ENCODE measurements at regions not wholly inside any gene's neighbourhood (a gene's known extent, or its start where the extent isn't known, plus 50 kb on each side); places are given as distances from the start of the nearest gene placed in this dataset.
A peak's percentile ranks its signal among the peaks of the same experiment; 100 is the strongest.
"Not testable (repeated sequence)": the region's sequence is repeated elsewhere in the genome, so short reads cannot be mapped to it uniquely, and the experiment has no call there.

- DNase-seq (ENCODE audit: low spot score): no peak
These were observed 219.1 kb upstream of the MMADHC start for GRCh38 chr2:149806651-149807050.

GRCh38 chr2:149800624-149801542 is 213.3 kb upstream of the MMADHC start:
- no peak for DNase-seq (ENCODE audit: low spot score)

DNA sequence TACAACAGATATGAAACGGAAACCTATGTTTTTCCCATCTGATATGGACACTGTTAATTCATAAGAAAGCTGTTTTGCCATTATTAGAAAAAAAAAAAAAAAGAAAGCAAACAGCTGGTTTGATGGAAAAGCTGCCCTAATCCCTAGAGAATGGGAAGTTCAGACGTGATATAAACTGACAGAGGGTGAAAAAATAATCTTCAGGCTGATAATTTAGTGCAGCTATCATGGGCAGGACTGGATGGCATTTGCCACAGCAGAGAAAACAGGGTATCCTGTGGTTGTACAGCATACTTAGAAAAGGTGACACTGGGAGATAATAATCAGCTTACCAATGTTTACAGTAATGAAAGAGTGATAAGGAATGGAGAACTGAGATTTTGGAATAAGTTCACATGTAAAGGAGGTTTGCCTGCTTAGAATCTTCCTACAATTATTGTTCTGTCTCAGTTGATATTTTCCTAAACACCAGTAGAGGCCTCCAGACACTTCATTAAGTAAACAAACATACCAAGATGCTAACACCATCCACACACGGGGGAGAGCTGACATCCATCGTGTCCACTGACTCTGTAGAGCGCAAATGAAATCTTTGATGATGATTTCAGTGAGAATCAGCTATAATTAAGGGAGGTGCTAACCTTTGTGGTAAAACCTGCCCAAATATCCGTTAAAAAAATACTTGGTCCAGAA is 211.6 kb upstream of the MMADHC start:
- DNase-seq (ENCODE audit: low spot score): peak; percentile 40

GRCh38 chr2:149797030-149797429 is 209.5 kb upstream of the MMADHC start:
- DNase-seq (ENCODE audit: low spot score): no peak

- DNase-seq (ENCODE audit: low spot score): no peak
These were observed 202.0 kb upstream of the MMADHC start for GRCh38 chr2:149789549-149789948.

- no peak for DNase-seq (ENCODE audit: low spot score)
These were observed 199.6 kb upstream of the MMADHC start for GRCh38 chr2:149787206-149787605.

GRCh38 chr2:149783284-149783683 is 195.7 kb upstream of the MMADHC start:
- no peak for DNase-seq (ENCODE audit: low spot score)

DNA sequence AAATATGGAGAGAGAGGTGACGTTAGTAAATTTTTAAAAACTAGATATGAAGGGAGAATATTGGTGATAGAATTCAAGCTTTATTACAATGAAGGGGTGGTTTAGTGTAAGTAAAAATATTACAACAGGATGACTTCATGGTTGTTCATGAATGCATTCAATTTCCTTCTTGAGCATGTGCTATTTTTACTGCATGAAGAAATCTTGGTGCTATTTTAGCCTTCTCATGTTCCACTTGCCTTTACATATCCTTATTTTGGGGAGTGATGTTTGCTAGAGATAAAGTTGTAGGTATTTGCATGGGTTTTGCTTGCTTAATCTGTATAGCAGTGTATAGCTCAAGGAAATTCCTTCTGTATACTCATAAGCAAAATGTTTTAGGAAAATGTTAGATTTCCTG is 195.0 kb upstream of the MMADHC start:
- DNase-seq (ENCODE audit: low spot score): no peak

- DNase-seq (ENCODE audit: low spot score): no peak
These were observed 193.8 kb upstream of the MMADHC start for GRCh38 chr2:149781263-149781808.

DNA sequence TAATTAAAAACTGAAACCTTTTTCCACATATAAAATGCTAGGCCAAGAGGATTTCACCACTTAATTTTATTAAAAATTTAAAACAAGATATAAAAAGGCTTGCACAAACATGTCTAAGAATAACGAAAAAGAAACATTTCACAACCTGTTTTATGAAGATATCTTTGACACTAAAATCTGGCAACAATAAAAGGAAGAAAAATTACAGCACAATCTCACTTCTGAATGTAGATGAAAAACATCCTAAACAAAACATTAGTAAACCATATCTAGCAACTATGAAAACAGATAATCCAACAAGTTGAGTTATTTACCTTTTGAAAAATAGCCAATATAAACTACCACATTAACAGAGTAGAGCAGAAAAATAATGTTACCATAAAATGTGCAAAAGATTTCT is 185.4 kb upstream of the MMADHC start:
- DNase-seq (ENCODE audit: low spot score): no peak

DNA sequence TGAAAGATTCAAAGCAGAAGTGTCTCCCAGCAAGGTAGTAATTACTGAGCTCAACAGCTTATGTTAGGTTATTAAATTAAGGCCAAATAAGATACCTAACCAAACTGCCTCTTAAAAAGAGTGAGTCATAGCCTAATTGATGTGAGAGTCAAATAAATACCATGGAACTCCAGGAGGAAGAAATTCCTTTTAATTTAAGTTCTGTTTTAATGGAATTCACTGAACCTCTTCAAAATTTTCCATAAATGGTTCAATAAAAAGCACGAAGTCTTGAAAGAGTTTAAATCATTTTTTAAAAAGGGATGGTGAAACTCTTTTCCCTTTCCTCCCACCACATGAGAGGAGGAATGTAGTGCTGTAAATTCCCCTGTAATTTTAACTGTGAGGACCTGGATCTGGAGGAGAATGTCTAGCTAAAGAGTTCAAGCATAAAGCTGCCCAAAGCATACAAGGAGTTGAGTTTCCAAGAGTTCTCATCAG is 180.8 kb upstream of the MMADHC start:
- DNase-seq (ENCODE audit: low spot score): peak; percentile 12

DNA sequence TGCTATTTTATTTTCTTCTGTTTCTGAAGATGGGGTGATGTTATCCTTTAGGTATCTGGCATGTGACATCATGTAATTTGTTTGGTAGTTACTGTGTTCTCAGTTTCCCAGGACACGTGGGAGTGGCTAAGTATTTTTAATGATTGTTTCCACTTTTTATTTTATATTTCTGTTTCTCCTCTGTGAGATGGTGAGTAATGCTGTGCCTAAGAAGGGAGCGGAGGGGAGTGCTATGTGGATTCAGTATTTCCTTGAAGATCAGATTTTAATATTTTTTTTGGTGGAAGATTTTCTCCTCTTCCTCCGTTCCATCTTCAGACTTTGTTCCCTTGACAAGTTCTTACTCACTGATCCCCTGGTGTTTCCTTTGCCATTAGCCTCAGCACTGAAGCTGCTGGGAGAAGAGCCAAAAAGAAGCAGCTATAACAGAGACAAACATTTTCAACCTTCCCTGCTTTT is 180.0 kb upstream of the MMADHC start:
- DNase-seq (ENCODE audit: low spot score): peak; percentile 44

DNA sequence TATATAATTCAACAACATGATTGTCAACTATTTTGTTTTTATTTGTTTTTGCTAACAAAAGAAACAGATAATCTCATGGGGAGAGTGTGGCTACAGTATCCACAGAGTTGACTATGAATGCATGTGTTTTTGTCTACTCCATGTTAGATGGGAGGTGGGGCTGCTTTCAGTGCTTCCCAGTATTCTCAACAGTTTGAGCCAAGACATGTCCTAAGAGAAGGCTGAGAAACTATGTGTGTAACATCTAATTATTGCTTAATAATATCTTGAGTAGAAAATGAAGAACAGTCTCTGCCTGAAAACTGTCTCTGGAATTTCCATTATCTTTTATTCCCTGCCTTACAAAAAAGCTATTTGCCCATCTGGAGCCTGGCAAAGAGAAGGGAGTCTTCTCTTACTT is 178.8 kb upstream of the MMADHC start:
- no peak for DNase-seq (ENCODE audit: low spot score)

DNA sequence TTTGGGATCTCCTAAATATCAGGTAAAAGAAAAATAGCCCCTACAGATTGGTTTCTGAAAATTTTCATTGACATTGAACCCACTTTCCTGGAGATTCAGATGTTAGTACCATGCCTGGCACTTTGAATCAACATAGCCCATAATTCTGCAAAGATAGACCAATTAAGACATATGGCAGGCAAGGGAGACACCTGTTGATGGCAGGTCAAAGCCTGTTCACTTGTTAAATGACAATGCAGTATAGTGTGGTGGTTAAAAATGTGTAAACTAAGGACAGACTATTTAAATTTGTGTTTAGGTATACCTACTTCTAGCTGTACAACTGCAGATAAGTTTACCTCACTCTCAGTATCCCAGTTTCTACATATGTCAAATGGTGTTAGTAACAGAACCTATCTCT is 178.1 kb upstream of the MMADHC start:
- no peak for DNase-seq (ENCODE audit: low spot score)

DNA sequence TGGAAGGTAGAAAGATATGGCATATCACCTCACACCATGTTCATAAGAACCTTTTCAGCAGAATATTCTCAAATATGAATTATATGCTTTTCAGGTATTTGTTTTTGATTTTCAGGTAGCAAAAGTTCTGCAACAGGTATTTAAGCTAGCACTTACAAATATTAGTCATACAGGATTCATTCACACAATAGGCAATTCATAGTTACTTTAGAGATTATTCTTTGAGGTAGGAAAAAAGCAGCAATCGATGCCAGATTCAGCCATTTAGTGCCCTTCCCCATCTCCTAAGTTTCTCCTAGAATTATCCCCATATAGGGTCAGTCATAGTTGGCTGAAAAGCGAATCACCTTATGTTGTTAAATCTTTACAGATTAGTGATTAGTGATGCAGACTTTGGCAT is 177.4 kb upstream of the MMADHC start:
- DNase-seq (ENCODE audit: low spot score): no peak

DNA sequence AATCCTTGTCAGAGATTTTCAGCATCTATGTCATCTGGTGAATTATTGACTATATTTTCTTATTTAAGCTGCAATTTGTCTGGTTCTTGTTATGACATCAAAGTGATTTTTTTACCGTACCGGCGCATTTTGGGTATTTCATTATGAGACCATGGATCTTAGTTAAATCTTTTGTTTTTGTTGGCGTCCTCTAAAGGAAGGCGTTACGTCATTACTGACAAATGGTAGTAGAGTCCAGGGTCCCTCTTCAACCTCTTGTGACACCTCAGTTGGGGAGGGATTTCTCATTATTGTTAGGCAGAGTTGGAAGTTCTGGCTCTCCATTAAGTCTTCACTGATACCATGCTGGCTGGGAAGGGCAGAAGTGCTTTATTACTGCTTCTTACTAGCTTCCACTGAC is 175.8 kb upstream of the MMADHC start:
- no peak for DNase-seq (ENCODE audit: low spot score)

DNA sequence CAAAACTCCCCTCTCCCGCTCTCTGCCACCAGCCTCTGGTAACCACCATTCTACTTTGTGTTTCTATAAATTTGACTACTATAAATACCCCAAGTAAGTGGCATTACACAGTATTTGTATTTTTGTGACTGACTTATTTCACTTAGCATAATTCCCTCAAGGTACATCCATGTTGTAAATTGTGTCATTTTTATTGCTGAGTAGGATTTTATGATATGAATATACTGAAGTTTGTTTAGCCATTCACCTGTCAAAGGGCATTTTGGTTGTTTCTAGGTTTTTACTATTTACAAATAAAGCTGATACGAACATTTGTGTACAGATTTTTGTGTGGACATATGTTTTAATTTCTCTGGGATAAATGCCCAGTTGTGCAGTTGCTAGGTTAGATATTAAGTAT is 174.0 kb upstream of the MMADHC start:
- no peak for DNase-seq (ENCODE audit: low spot score)

- not testable (repeated sequence) for DNase-seq (ENCODE audit: low spot score)
These were observed 171.8 kb upstream of the MMADHC start for GRCh38 chr2:149759382-149759781.

- DNase-seq (ENCODE audit: low spot score): not testable (repeated sequence)
These were observed 167.1 kb upstream of the MMADHC start for GRCh38 chr2:149754722-149755121.

DNA sequence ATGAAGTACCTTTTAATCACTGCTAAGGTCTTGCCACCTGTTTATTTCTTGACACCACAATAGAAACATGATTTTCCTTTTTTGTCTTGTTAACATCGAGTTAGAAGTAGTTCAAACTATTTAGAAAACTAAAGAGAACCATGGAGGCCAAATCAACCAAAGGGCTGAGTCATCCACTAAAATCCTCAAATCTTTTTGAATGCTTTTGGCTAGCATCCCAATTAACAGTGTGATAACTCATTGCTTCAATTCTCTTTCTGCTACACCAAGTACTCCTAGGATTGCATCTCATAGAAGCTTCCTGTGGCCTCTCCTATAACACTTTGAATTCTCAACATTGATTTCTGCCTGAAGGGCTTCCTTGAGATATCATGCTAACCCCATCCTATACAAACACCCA is 159.9 kb upstream of the MMADHC start:
- peak; percentile 14 for DNase-seq (ENCODE audit: low spot score)

DNA sequence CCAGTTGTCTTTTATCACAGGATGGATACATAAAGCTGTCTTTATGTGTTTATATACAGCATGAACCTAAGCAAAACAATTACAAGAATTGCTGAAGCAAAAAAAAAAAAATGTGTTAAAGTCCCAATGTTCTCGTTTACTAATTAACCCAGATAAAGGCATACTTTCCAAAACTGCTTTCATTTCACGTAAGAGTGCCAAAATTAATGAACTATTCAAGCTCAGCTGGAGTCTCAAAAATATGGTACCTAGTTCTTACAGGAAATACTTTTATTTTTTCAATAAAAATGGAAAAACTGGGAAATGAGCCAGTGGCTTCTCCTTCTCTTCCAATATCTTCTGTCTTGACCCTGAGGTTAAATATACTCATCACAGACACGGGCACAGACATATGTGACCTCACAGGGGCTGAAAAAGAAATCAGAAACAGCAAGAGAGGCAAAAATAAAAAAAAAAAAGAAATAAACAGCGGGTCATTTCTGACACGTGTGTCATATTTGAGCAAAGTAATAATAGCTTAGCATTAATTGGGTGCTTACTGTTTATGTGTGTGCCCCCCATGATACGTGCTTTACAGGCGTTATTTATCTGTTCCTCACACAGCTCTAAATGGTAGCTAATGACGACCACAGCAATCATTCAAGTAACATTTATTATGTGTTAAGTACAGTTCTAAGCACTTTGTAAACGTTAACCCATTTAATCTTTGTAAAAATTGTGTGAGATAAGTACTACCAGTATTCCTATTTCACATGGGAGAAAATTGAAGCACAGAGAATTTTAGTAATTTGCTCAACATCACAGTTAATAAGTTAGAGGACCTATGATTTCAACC is 158.0 kb upstream of the MMADHC start:
- DNase-seq (ENCODE audit: low spot score): no peak

GRCh38 chr2:149744865-149745264 is 157.3 kb upstream of the MMADHC start:
- peak; percentile 26 for DNase-seq (ENCODE audit: low spot score)
